Skeletal muscle tissue (tissue), 3 donors: ENCODE measurements at regions not wholly inside any gene's neighbourhood (a gene's known extent, or its start where the extent isn't known, plus 50 kb on each side); places are given as distances from the start of the nearest gene placed in this dataset.

ENCODE experiments used
- H3K27ac ChIP-seq: one replicate; pipeline ENCODE4 v1.7.0; 2013; ENCODE audit warnings: mild to moderate bottlenecking, low read depth, low read length, inconsistent platforms
- H3K27me3 ChIP-seq, 3 donors: one replicate each; pipeline ENCODE4 v1.7.0; 2013; ENCODE audit warnings: low read length in 3 of 3; ENCODE audit not compliant: control insufficient read depth in 3 of 3, insufficient read depth in 3 of 3
- H3K36me3 ChIP-seq, 3 donors: one replicate each; pipeline ENCODE4 v1.7.0; 2013; ENCODE audit warnings: low read length in 3 of 3; ENCODE audit not compliant: control insufficient read depth in 3 of 3, insufficient read depth in 3 of 3
- H3K4me1 ChIP-seq, 3 donors: one replicate each; pipeline ENCODE4 v1.7.0; 2013; ENCODE audit warnings: low read length in 3 of 3, mild to moderate bottlenecking in 3 of 3; ENCODE audit not compliant: control insufficient read depth in 3 of 3, insufficient read depth in 3 of 3
- H3K4me3 ChIP-seq, 3 donors: one replicate each; pipeline ENCODE4 v1.7.0; 2013; ENCODE audit warnings: low read length in 3 of 3
- H3K9ac ChIP-seq, 3 donors: one replicate each; pipeline ENCODE4 v1.7.0; 2013; ENCODE audit warnings: low read length in 3 of 3, mild to moderate bottlenecking in 3 of 3, moderate library complexity in 2 of 3, low read depth in 1 of 3
- H3K9me3 ChIP-seq, 3 donors: one replicate each; pipeline ENCODE4 v1.7.0; 2013; ENCODE audit warnings: low read length in 3 of 3; ENCODE audit not compliant: control insufficient read depth in 3 of 3
- donor health status: Osteomylitis.

GRCh38 chr4:96742332-96743014 lies 902.6 kb downstream of the PDHA2 start:
- H3K4me3 ChIP-seq, result no peak overlapping the region
- H3K9me3 ChIP-seq, result peaks cover 0 to 3% (median 2%) of the 10 kb centered on the region in 3 donors
- H3K27me3 ChIP-seq, result no peaks in the 10 kb centered on the region
- no peaks in the 10 kb centered on the region for H3K4me1 ChIP-seq
- no peaks in the 10 kb centered on the region for H3K36me3 ChIP-seq
- H3K9ac ChIP-seq, result no peak overlapping the region
- no peak overlapping the region for H3K27ac ChIP-seq

DNA sequence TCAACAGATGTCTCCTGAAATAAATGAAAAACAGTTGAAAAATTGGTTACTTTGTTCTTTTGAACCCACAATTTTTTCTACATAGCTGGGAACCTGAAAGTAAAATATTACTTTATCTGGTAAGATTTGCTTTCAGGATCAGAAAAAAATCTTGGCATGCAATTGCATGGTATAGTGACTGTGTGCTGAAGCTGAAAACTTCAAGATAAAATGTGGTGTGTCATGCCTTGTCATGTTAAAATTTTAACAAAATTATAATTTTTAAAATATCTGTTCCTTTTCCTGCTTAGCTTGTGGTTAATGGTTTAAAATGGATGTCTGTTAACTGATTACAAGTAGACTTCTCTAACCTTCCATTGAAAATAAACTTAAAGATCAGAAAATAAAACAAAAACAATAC lies 904.8 kb downstream of the PDHA2 start:
- H3K36me3 ChIP-seq, result no peaks in the 10 kb centered on the region
- H3K27me3 ChIP-seq, result no peaks in the 10 kb centered on the region
- no peaks in the 10 kb centered on the region for H3K4me1 ChIP-seq
- peaks cover 0 to 3% (median 2%) of the 10 kb centered on the region in 3 donors for H3K9me3 ChIP-seq
- no peak overlapping the region for H3K27ac ChIP-seq
- no peak overlapping the region for H3K4me3 ChIP-seq
- H3K9ac ChIP-seq, result no peak overlapping the region

- Histone ChIP-seq H3K4me3 (no peak overlapping the region), H3K36me3 (no peaks in the 10 kb centered on the region), H3K27me3 (no peaks in the 10 kb centered on the region), H3K27ac (no peak overlapping the region), H3K4me1 (no peaks in the 10 kb centered on the region), H3K9me3 (no peaks in the 10 kb centered on the region), H3K9ac (no peak overlapping the region)
Observed at GRCh38 chr4:96753216-96753615, 913.3 kb downstream of the PDHA2 start.

- H3K36me3 ChIP-seq, result no peaks in the 10 kb centered on the region
Observed at GRCh38 chr4:96755569-96756484, 915.9 kb downstream of the PDHA2 start.

DNA sequence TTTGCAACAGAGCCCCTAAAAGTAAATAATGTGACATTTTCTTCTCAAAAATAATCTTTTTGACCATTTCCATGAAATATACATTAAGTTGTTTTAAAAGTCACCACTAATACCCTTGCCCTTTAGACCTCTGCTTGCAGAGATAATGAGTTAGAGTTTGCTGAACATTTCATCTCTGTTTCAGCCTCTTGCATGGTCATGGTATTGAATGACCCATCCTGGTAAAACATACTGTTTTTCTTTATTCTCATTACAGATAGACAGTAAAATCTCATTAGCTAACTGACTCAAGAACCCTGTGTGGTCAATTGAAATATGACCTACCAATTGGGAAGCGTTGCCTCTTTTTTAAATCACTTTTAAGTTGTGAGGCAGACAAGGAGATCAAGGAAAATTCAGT lies 916.7 kb downstream of the PDHA2 start:
- Histone ChIP-seq H3K27me3 (no peaks in the 10 kb centered on the region), H3K4me3 (no peak overlapping the region), H3K27ac (no peak overlapping the region), H3K9me3 (no peaks in the 10 kb centered on the region), H3K36me3 (no peaks in the 10 kb centered on the region), H3K4me1 (no peaks in the 10 kb centered on the region), H3K9ac (no peak overlapping the region)

More at GRCh38 chr4:96755569-96756484, 915.9 kb downstream of the PDHA2 start:
- Histone ChIP-seq H3K4me3 (no peak overlapping the region), H3K9ac (no peak overlapping the region), H3K27ac (no peak overlapping the region), H3K9me3 (no peaks in the 10 kb centered on the region), H3K27me3 (no peaks in the 10 kb centered on the region), H3K4me1 (no peaks in the 10 kb centered on the region)

- H3K4me3 ChIP-seq, result no peak overlapping the region
- H3K9ac ChIP-seq, result no peak overlapping the region
- H3K27ac ChIP-seq, result no peak overlapping the region
- peaks cover 0 to 2% (median 0%) of the 10 kb centered on the region in 3 donors for H3K9me3 ChIP-seq
- no peaks in the 10 kb centered on the region for H3K36me3 ChIP-seq
- H3K4me1 ChIP-seq, result no peaks in the 10 kb centered on the region
- H3K27me3 ChIP-seq, result no peaks in the 10 kb centered on the region
Observed at GRCh38 chr4:96763546-96763945, 923.7 kb downstream of the PDHA2 start.

GRCh38 chr4:96766359-96766758 lies 926.5 kb downstream of the PDHA2 start:
- Histone ChIP-seq H3K4me3 (no peak overlapping the region), H3K9ac (no peak overlapping the region), H3K36me3 (no peaks in the 10 kb centered on the region), H3K27me3 (no peaks in the 10 kb centered on the region), H3K9me3 (peaks cover 0 to 2% (median 0%) of the 10 kb centered on the region in 3 donors), H3K4me1 (no peaks in the 10 kb centered on the region), H3K27ac (no peak overlapping the region)

- H3K36me3 ChIP-seq, result no peaks in the 10 kb centered on the region
- H3K27me3 ChIP-seq, result no peaks in the 10 kb centered on the region
- peaks cover 0 to 2% (median 0%) of the 10 kb centered on the region in 3 donors for H3K9me3 ChIP-seq
- no peak overlapping the region for H3K4me3 ChIP-seq
- H3K9ac ChIP-seq, result no peak overlapping the region
- no peaks in the 10 kb centered on the region for H3K4me1 ChIP-seq
- H3K27ac ChIP-seq, result no peak overlapping the region
Observed at GRCh38 chr4:96767815-96768480, 928.1 kb downstream of the PDHA2 start.

DNA sequence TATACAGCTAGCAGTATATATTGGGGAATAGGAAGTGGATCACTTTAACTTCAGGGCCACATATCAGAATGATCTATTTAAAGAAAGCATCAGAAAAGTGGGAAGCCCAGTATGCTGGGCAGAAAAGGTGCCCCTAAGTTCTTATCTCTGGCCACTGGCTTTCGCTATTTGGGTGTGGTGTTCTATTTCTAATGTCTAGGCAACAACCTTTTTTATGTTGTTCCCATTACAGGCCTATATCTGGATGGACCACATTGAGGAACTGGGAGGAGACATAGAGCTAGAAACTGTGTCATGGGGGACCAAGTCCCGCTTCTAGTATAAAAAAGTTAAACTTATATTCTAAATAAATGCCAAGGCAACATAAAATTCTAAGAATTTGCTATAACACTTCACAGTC lies 935.6 kb downstream of the PDHA2 start:
- Histone ChIP-seq H3K4me3 (no peak overlapping the region), H3K9me3 (no peaks in the 10 kb centered on the region), H3K27ac (no peak overlapping the region), H3K36me3 (no peaks in the 10 kb centered on the region), H3K9ac (no peak overlapping the region), H3K4me1 (no peaks in the 10 kb centered on the region), H3K27me3 (no peaks in the 10 kb centered on the region)
